Neural cell (in vitro differentiated cells): ENCODE measurements at regions not wholly inside any gene's neighbourhood (a gene's known extent, or its start where the extent isn't known, plus 50 kb on each side); places are given as distances from the start of the nearest gene placed in this dataset.

Source experiments
- H2AFZ ChIP-seq: fragments of 200-600, 300-800 bp; sonication (generic), shearing (Covaris generic); 2 replicates; pipeline ENCODE4 v1.6.0; 2014; ENCODE audit warnings: low read depth, mild to moderate bottlenecking, antibody characterized with exemption, low read length, moderate library complexity
- H3F3A ChIP-seq: fragments of 200-600 bp; shearing (Covaris generic); 2 replicates; pipeline ENCODE4 v1.6.1; 2016; ENCODE audit warnings: mild to moderate bottlenecking, moderate library complexity, mixed read lengths, antibody characterized with exemption, low read length; ENCODE audit not compliant: insufficient read depth, poor library complexity, severe bottlenecking
- H3K27ac ChIP-seq: fragments of 200-600, 300-800 bp; sonication (generic), shearing (Covaris generic); 2 replicates; pipeline ENCODE4 v1.5.1; 2014; ENCODE audit warnings: mild to moderate bottlenecking, low read length, moderate library complexity
- H3K27me3 ChIP-seq: fragments of 300-800, 200-600 bp; sonication (generic), shearing (Covaris generic); 2 replicates; pipeline ENCODE4 v1.6.0; 2014; ENCODE audit warnings: mild to moderate bottlenecking, low read depth, low read length, moderate library complexity; ENCODE audit not compliant: insufficient read depth
- H3K36me3 ChIP-seq: fragments of 300-800, 200-600 bp; sonication (generic), shearing (Covaris generic); 2 replicates; pipeline ENCODE4 v1.5.1; 2014; ENCODE audit warnings: mild to moderate bottlenecking, antibody characterized with exemption, low read length, moderate library complexity; ENCODE audit not compliant: insufficient read depth
- H3K4me2 ChIP-seq: fragments of 300-800, 200-600 bp; sonication (generic), shearing (Covaris generic); 2 replicates; pipeline ENCODE4 v1.6.0; 2014; ENCODE audit warnings: mild to moderate bottlenecking, low read length
- H3K4me3 ChIP-seq: fragments of 300-800, 200-600 bp; sonication (generic), shearing (Covaris generic); 2 replicates; pipeline ENCODE4 v1.5.1; 2014; ENCODE audit warnings: mild to moderate bottlenecking, low read length, moderate library complexity
- H3K79me2 ChIP-seq: fragments of 200-600 bp; shearing (Covaris generic); replicated peaks from 2 replicates; pipeline ENCODE4 v1.6.0; 2014; ENCODE audit warnings: mild to moderate bottlenecking, low read length, moderate library complexity; ENCODE audit not compliant: insufficient read depth
- H3K9ac ChIP-seq: fragments of 300-800, 200-600 bp; sonication (generic), shearing (Covaris generic); 2 replicates; pipeline ENCODE4 v1.6.1; 2016; ENCODE audit warnings: mild to moderate bottlenecking, low read length, mixed read lengths
- H3K9me2 ChIP-seq: fragments of 200-600 bp; shearing (Covaris generic); 2 replicates; pipeline ENCODE4 v1.6.1; 2016; ENCODE audit warnings: mild to moderate bottlenecking, low read length, mixed read lengths; ENCODE audit not compliant: insufficient read depth
- H3K9me3 ChIP-seq: fragments of 200-600, 300-800 bp; sonication (generic), shearing (Covaris generic); 2 replicates; pipeline ENCODE4 v1.6.1; 2016; ENCODE audit warnings: mild to moderate bottlenecking, mixed run types, low read length, moderate library complexity, mixed read lengths
- H4K20me1 ChIP-seq: fragments of 200-600 bp; shearing (Covaris generic); 2 replicates; pipeline ENCODE4 v1.6.1; 2016; ENCODE audit warnings: mild to moderate bottlenecking, mixed run types; ENCODE audit not compliant: insufficient read depth
- EP300 ChIP-seq: fragments of 450-650 bp; conservative IDR thresholded peaks from 2 replicates; pipeline ENCODE4 v1.6.1; 2014; ENCODE audit warnings: antibody characterized with exemption, mild to moderate bottlenecking, moderate library complexity; ENCODE audit not compliant: poor library complexity, severe bottlenecking
- EZH2 ChIP-seq: fragments of 200-600, 300-800 bp; shearing (Covaris generic), sonication (generic); IDR thresholded peaks from 2 replicates; pipeline ENCODE4 v1.6.1; 2014; ENCODE audit warnings: antibody characterized with exemption, low read length, borderline replicate concordance, mild to moderate bottlenecking; ENCODE audit not compliant: insufficient read depth, poor library complexity, severe bottlenecking
- MXI1 ChIP-seq: fragments of 450-650 bp; conservative IDR thresholded peaks from 2 replicates; pipeline ENCODE4 v1.6.1; 2014; ENCODE audit warnings: antibody characterized with exemption, mild to moderate bottlenecking; ENCODE audit not compliant: poor library complexity, severe bottlenecking
- POLR2AphosphoS5 ChIP-seq: IDR thresholded peaks from 2 replicates; pipeline ENCODE4 v1.6.1; 2012
- RAD21 ChIP-seq: fragments of 450-650 bp; conservative IDR thresholded peaks from 2 replicates; pipeline ENCODE4 v1.6.1; 2014; ENCODE audit warnings: antibody characterized with exemption, mild to moderate bottlenecking, moderate library complexity
- SMC3 ChIP-seq: fragments of 450-650 bp; conservative IDR thresholded peaks from 2 replicates; pipeline ENCODE4 v1.6.1; 2014; ENCODE audit warnings: antibody characterized with exemption, mild to moderate bottlenecking, moderate library complexity; ENCODE audit not compliant: poor library complexity
- TAF1 ChIP-seq: IDR thresholded peaks from 2 replicates; pipeline ENCODE4 v1.6.1; 2012; ENCODE audit warnings: low read depth
- TF ChIP-seq, protein P1 (sequence below): IDR thresholded peaks from 2 replicates; pipeline ENCODE4 v1.6.1; 2012; ENCODE audit warnings: borderline replicate concordance
- TF ChIP-seq, protein P2 (sequence below): fragments of 450-650 bp; IDR thresholded peaks from 2 replicates; pipeline ENCODE4 v1.5.1; 2014; ENCODE audit warnings: antibody characterized with exemption, mild to moderate bottlenecking, moderate library complexity; ENCODE audit not compliant: poor library complexity, severe bottlenecking

DNA sequence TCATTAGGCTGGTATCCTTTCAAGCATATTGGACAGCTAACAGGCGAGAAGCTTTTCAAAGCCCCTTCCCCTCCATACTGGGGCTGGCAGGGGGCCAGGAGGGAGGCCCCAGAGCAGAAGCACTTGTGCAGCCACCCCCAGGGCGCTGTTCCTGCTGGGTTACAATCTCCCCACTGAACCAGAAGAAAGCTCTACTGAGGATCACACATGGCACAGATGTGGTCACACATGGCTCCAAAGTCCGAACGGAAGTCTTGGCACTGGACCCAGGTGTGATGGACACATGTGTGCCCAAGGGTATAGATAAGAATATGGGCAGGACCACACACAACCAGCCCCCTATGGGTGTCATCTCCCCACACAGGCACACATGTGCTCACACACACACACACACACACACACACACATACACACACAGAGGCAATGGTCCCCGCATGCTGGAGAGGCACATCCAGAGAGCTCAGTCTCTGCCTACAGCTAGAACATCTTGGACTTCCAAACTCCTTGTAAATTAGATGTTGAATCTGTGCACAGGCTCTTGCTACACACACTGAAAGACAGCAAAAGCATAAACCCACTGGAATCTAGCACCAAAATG is 56.4 kb downstream of the TTC32 start:
- H2AFZ ChIP-seq: no peak overlapping the region
- H3K27ac ChIP-seq: no peak overlapping the region
- H3K36me3 ChIP-seq: no peaks in the 10 kb centered on the region
- H3F3A ChIP-seq: no peaks in the 10 kb centered on the region
- TF ChIP-seq EZH2 (no peak), MXI1 (no peak), SMC3 (no peak), EP300 (no peak), POLR2AphosphoS5 (no peak), TAF1 (no peak), RAD21 (no peak)
- TF ChIP-seq, protein P1, sequence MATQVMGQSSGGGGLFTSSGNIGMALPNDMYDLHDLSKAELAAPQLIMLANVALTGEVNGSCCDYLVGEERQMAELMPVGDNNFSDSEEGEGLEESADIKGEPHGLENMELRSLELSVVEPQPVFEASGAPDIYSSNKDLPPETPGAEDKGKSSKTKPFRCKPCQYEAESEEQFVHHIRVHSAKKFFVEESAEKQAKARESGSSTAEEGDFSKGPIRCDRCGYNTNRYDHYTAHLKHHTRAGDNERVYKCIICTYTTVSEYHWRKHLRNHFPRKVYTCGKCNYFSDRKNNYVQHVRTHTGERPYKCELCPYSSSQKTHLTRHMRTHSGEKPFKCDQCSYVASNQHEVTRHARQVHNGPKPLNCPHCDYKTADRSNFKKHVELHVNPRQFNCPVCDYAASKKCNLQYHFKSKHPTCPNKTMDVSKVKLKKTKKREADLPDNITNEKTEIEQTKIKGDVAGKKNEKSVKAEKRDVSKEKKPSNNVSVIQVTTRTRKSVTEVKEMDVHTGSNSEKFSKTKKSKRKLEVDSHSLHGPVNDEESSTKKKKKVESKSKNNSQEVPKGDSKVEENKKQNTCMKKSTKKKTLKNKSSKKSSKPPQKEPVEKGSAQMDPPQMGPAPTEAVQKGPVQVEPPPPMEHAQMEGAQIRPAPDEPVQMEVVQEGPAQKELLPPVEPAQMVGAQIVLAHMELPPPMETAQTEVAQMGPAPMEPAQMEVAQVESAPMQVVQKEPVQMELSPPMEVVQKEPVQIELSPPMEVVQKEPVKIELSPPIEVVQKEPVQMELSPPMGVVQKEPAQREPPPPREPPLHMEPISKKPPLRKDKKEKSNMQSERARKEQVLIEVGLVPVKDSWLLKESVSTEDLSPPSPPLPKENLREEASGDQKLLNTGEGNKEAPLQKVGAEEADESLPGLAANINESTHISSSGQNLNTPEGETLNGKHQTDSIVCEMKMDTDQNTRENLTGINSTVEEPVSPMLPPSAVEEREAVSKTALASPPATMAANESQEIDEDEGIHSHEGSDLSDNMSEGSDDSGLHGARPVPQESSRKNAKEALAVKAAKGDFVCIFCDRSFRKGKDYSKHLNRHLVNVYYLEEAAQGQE: no peak
- TF ChIP-seq, protein P2, sequence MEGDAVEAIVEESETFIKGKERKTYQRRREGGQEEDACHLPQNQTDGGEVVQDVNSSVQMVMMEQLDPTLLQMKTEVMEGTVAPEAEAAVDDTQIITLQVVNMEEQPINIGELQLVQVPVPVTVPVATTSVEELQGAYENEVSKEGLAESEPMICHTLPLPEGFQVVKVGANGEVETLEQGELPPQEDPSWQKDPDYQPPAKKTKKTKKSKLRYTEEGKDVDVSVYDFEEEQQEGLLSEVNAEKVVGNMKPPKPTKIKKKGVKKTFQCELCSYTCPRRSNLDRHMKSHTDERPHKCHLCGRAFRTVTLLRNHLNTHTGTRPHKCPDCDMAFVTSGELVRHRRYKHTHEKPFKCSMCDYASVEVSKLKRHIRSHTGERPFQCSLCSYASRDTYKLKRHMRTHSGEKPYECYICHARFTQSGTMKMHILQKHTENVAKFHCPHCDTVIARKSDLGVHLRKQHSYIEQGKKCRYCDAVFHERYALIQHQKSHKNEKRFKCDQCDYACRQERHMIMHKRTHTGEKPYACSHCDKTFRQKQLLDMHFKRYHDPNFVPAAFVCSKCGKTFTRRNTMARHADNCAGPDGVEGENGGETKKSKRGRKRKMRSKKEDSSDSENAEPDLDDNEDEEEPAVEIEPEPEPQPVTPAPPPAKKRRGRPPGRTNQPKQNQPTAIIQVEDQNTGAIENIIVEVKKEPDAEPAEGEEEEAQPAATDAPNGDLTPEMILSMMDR: no peak
- no peaks in the 10 kb centered on the region for H3K9me2 ChIP-seq
- no peaks in the 10 kb centered on the region for H3K9me3 ChIP-seq
- H3K4me3 ChIP-seq: no peak overlapping the region
- no peaks in the 10 kb centered on the region for H3K79me2 ChIP-seq
- H3K9ac ChIP-seq: no peak overlapping the region
- H3K4me2 ChIP-seq: no peak overlapping the region
- no peaks in the 10 kb centered on the region for H3K27me3 ChIP-seq
- no peaks in the 10 kb centered on the region for H4K20me1 ChIP-seq

DNA sequence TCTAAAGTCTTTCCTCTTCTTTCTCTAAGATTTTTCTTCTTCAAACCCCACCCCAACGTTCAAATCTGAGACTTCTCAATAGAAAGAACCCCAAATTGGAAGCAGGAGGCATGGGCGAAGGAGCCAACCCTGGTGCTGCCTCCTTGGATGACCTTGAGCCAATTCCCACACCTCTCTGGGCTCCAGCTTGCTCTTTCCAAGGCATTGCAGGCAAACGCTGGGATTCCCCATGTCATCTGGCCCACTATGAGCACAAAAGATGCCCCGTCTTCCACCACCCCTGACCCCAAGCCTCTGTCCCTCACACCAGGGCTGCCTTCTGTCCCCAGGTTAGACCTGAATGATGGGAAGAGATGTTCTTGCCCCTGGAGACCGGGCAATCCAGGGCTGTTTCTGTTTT is 57.0 kb downstream of the TTC32 start:
- Histone ChIP-seq H4K20me1 (no peaks in the 10 kb centered on the region), H3F3A (no peaks in the 10 kb centered on the region)
- TF ChIP-seq, protein P1: no peak
- TF ChIP-seq RAD21 (no peak), EZH2 (no peak), SMC3 (no peak), EP300 (no peak), TAF1 (no peak), MXI1 (no peak), POLR2AphosphoS5 (no peak)
- TF ChIP-seq, protein P2: no peak

More for the DNA sequence above, 57.0 kb downstream of the TTC32 start:
- Histone ChIP-seq H3K9ac (no peak overlapping the region), H3K36me3 (no peaks in the 10 kb centered on the region), H3K4me2 (no peak overlapping the region), H3K4me3 (no peak overlapping the region), H3K27ac (no peak overlapping the region), H3K9me3 (no peaks in the 10 kb centered on the region), H3K79me2 (no peaks in the 10 kb centered on the region), H2AFZ (no peak overlapping the region), H3K27me3 (no peaks in the 10 kb centered on the region), H3K9me2 (no peaks in the 10 kb centered on the region)
